Suprapubic skin (tissue), 4 donors: ENCODE measurements at regions not wholly inside any gene's neighbourhood (a gene's known extent, or its start where the extent isn't known, plus 50 kb on each side); places are given as distances from the start of the nearest gene placed in this dataset.

Experiments used
- CTCF ChIP-seq, 2 donors: fragments of 200-600 bp in 1 of 2; fragments of 450-650 bp in 1 of 2; sonication (generic) in 1 of 2; IDR thresholded peaks; one replicate each; pipeline ENCODE4 v1.5.1; 2016 to 2019; ENCODE audit warnings: antibody characterized with exemption in 2 of 2, mild to moderate bottlenecking in 1 of 2, moderate library complexity in 1 of 2
- POLR2A ChIP-seq, 2 donors: fragments of 450-650 bp; IDR thresholded peaks; one replicate each; pipeline ENCODE4 v1.6.1; 2017; ENCODE audit warnings: antibody characterized with exemption in 2 of 2, mild to moderate bottlenecking in 2 of 2, moderate library complexity in 2 of 2
- POLR2AphosphoS5 ChIP-seq, 3 donors: sonication (generic); formaldehyde crosslinking; IDR thresholded peaks; one replicate each; pipeline ENCODE4 v1.6.1; 2017; ENCODE audit warnings: antibody characterized with exemption in 3 of 3

- TF ChIP-seq CTCF (IDR thresholded peaks at IDR 0.05): no peak
- no peak for TF ChIP-seq POLR2A (IDR thresholded peaks at IDR 0.05)
- TF ChIP-seq POLR2AphosphoS5 (IDR thresholded peaks at IDR 0.05): no peak
Measured at GRCh38 chr11:38095268-38095667, 1497.2 kb upstream of the RAG2 start.
